PC-3 (cell line): ENCODE measurements at regions not wholly inside any gene's neighbourhood (a gene's known extent, or its start where the extent isn't known, plus 50 kb on each side); places are given as distances from the start of the nearest gene placed in this dataset.

Experiments used
- ATAC-seq: fragments of 200-7000 bp; cut with Tn5 transposase; 2 replicates; pipeline ENCODE4 v1.9.1; 2020; ENCODE audit warnings: mild to moderate bottlenecking, moderate library complexity
- BruUV-seq: library from RNA; stranded (reverse); fragments of 400-500 nt; replicated peaks from 2 replicates; lab custom pipeline; 2021; lab: Mats Ljungman, UMichigan
- CTCF ChIA-PET: fragments of 300-600 bp; sonication (Branson Sonifier 250); formaldehyde crosslinking; loops from one replicate; lab custom pipeline; 2022; ENCODE audit warnings: antibody characterized with exemption; lab: Charles Lee
- POLR2A ChIA-PET: fragments of 300-600 bp; sonication (Branson Sonifier 250); formaldehyde crosslinking; loops from one replicate; lab custom pipeline; 2022; ENCODE audit warnings: antibody characterized with exemption; ENCODE audit not compliant: unreplicated experiment; lab: Charles Lee
- DNase-seq: peaks from one replicate; pipeline ENCODE4 v3.0.0-alpha.2; 2015
- H2AFZ ChIP-seq: fragments of 300-600 bp; sonication (generic); 2 replicates; pipeline ENCODE4 v1.6.0; 2016; ENCODE audit warnings: antibody characterized with exemption, low read length
- H3F3A ChIP-seq: fragments of 300-600 bp; sonication (generic); one replicate; pipeline ENCODE4 v1.6.0; 2017; ENCODE audit warnings: antibody characterized with exemption, low read length, control low read depth, mild to moderate bottlenecking; ENCODE audit not compliant: unreplicated experiment
- H3K27ac ChIP-seq: fragments of 300-600 bp; sonication (generic); 2 replicates; pipeline ENCODE4 v1.5.1; 2016; ENCODE audit warnings: mild to moderate bottlenecking, low read length
- H3K27me3 ChIP-seq: fragments of 300-600 bp; sonication (generic); 2 replicates; pipeline ENCODE4 v1.6.1; 2016; ENCODE audit warnings: low read length, mixed read lengths
- H3K36me3 ChIP-seq: fragments of 300-600 bp; sonication (generic); 2 replicates; pipeline ENCODE4 v1.6.1; 2016; ENCODE audit warnings: low read depth, mixed run types, low read length, mixed read lengths
- H3K4me1 ChIP-seq: fragments of 300-600 bp; sonication (generic); 2 replicates; pipeline ENCODE4 v1.5.1; 2016; ENCODE audit warnings: low read length; ENCODE audit not compliant: insufficient read depth
- H3K4me2 ChIP-seq: fragments of 300-600 bp; sonication (generic); 2 replicates; pipeline ENCODE4 v1.6.0; 2016; ENCODE audit warnings: low read length
- H3K4me3 ChIP-seq: fragments of 300-600 bp; sonication (generic); 2 replicates; pipeline ENCODE4 v1.5.1; 2016; ENCODE audit warnings: mild to moderate bottlenecking, low read length, mixed read lengths
- H3K79me2 ChIP-seq: fragments of 300-600 bp; sonication (generic); 2 replicates; pipeline ENCODE4 v1.6.1; 2017; ENCODE audit warnings: low read length, mixed read lengths
- H3K9ac ChIP-seq: fragments of 300-600 bp; sonication (generic); 2 replicates; pipeline ENCODE4 v1.6.0; 2016; ENCODE audit warnings: mild to moderate bottlenecking, low read length
- H3K9me2 ChIP-seq: fragments of 300-600 bp; sonication (generic); replicated peaks from 2 replicates; pipeline ENCODE4 v1.6.1; 2016; ENCODE audit warnings: mixed run types, low read length, mixed read lengths
- H3K9me3 ChIP-seq: fragments of 300-600 bp; sonication (generic); 2 replicates; pipeline ENCODE4 v1.6.1; 2016; ENCODE audit warnings: low read length, mixed read lengths
- H4K20me1 ChIP-seq: fragments of 300-600 bp; sonication (generic); 2 replicates; pipeline ENCODE4 v1.6.1; 2016; ENCODE audit warnings: low read length, mixed read lengths
- CTCF ChIP-seq: fragments of 300-600 bp; sonication (generic); conservative IDR thresholded peaks from 2 replicates; pipeline ENCODE4 v1.5.1; 2017; ENCODE audit warnings: antibody characterized with exemption, low read depth, mild to moderate bottlenecking, low read length
- EZH2 ChIP-seq: fragments of 300-600 bp; sonication (generic); IDR thresholded peaks from one replicate; pipeline ENCODE4 v1.6.1; 2017; ENCODE audit warnings: antibody characterized with exemption, mild to moderate bottlenecking, low read length; ENCODE audit not compliant: unreplicated experiment
- EZH2phosphoT487 ChIP-seq: fragments of 300-600 bp; sonication (generic); IDR thresholded peaks from 2 replicates; pipeline ENCODE4 v1.6.1; 2018; ENCODE audit warnings: mild to moderate bottlenecking, antibody characterized with exemption, low read length, borderline replicate concordance
- intact Hi-C: fragments of 100-400 bp; cut with micrococcal nuclease; formaldehyde crosslinking; loops from 2 replicates; pipeline ENCODE4 v1.9.0; 2023

DNA sequence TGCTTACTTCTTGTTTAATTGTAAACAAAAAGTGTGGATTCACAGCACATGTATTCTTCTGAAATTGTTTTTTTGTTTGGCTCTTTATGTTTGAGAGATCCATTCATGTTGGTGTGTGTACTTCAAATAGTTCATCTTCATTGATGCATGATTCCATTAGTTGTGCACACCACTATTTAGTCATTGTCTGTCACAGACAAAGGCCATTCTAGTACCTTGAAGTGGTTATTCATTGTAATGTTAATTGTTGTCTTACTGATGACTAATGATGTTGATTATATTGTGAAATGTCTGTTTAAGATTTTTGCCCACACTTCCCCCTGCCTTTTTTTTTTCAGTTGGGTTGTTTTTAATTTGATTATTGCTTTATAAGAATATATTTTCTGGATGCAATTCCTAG lies 391.3 kb downstream of the DIRAS2 start:
- BruUV-seq, result no TSS peak
- H3K27me3 ChIP-seq, result no peaks in the 10 kb centered on the region
- no peak overlapping the region for H3K4me3 ChIP-seq
- no peak overlapping the region for H2AFZ ChIP-seq
- TF ChIP-seq EZH2phosphoT487, result no peak
- TF ChIP-seq CTCF, result no peak
- no peak for TF ChIP-seq EZH2
- ChIA-PET CTCF (no interaction called here), POLR2A (no interaction called here)
- DNase-seq, result peak; percentile 1
- no peak for ATAC-seq
- intact Hi-C loops, result no loop called here
- no peak overlapping the region for H3K4me2 ChIP-seq
- no peak overlapping the region for H3K27ac ChIP-seq
- no peaks in the 10 kb centered on the region for H3K4me1 ChIP-seq
- H3K79me2 ChIP-seq, result no peaks in the 10 kb centered on the region
- H4K20me1 ChIP-seq, result no peaks in the 10 kb centered on the region
- no peaks in the 10 kb centered on the region for H3K36me3 ChIP-seq
- H3K9me3 ChIP-seq, result no peaks in the 10 kb centered on the region
- H3K9me2 ChIP-seq, result no peaks in the 10 kb centered on the region
- no peak overlapping the region for H3K9ac ChIP-seq
- no peaks in the 10 kb centered on the region for H3F3A ChIP-seq

DNA sequence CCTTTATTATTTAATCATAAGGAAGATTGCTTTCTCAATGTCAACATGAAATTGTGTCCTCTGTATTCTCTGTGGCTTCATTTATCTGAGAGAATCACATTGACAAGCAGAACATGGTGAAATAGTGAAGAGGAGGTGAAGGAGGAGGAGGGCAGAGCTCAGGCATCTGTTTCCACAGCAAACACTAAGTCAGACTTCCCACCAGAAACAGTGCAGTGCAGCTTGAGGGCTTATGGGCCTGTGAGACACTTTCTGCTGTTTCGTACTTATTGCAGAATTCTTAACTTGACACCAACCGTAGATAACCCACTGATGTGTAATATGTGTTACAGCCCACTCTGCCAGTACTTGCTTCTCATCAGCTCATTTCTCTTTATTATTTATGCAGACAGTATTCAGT lies 386.3 kb downstream of the DIRAS2 start:
- Histone ChIP-seq H3K9me3 (no peaks in the 10 kb centered on the region), H3K27me3 (no peaks in the 10 kb centered on the region), H3K4me3 (no peak overlapping the region), H3K36me3 (no peaks in the 10 kb centered on the region), H4K20me1 (no peaks in the 10 kb centered on the region), H3F3A (no peaks in the 10 kb centered on the region), H3K4me2 (no peak overlapping the region), H2AFZ (no peak overlapping the region), H3K9me2 (no peaks in the 10 kb centered on the region), H3K4me1 (no peaks in the 10 kb centered on the region), H3K9ac (no peak overlapping the region), H3K79me2 (no peaks in the 10 kb centered on the region), H3K27ac (no peak overlapping the region)
- ChIA-PET CTCF (no interaction called here), POLR2A (no interaction called here)
- DNase-seq (no peak), ATAC-seq (no peak)
- intact Hi-C loops, result no loop called here
- no TSS peak for BruUV-seq
- TF ChIP-seq CTCF (no peak), EZH2phosphoT487 (no peak), EZH2 (no peak)

GRCh38 chr9:90259311-90260246 lies 383.0 kb downstream of the DIRAS2 start:
- H3K27me3 ChIP-seq, result no peaks in the 10 kb centered on the region
- TF ChIP-seq EZH2, result no peak
- no peak for TF ChIP-seq CTCF
- TF ChIP-seq EZH2phosphoT487, result no peak
- H3K36me3 ChIP-seq, result no peaks in the 10 kb centered on the region
- no peaks in the 10 kb centered on the region for H3K4me1 ChIP-seq
- H3K9ac ChIP-seq, result no peak overlapping the region
- ChIA-PET CTCF (no interaction called here), POLR2A (no interaction called here)
- ATAC-seq (no peak), DNase-seq (no peak)
- no peaks in the 10 kb centered on the region for H4K20me1 ChIP-seq
- H3K79me2 ChIP-seq, result no peaks in the 10 kb centered on the region
- no peak overlapping the region for H3K4me2 ChIP-seq
- H3F3A ChIP-seq, result no peaks in the 10 kb centered on the region
- no peaks in the 10 kb centered on the region for H3K9me3 ChIP-seq
- no peak overlapping the region for H3K27ac ChIP-seq
- H3K4me3 ChIP-seq, result no peak overlapping the region
- BruUV-seq, result no TSS peak
- no peaks in the 10 kb centered on the region for H3K9me2 ChIP-seq
- intact Hi-C loops, result no loop called here
- no peak overlapping the region for H2AFZ ChIP-seq
